SW480 (cell line): ENCODE measurements at regions not wholly inside any gene's neighbourhood (a gene's known extent, or its start where the extent isn't known, plus 50 kb on each side); places are given as distances from the start of the nearest gene placed in this dataset.

ENCODE experiments used
- DNase-seq: peaks from one replicate; pipeline ENCODE4 v3.0.0-alpha.2; 2016; ENCODE audit warnings: low spot score

- DNase-seq, result no peak
These were observed 648.3 kb upstream of the CFAP20DC start for GRCh38 chr3:59698091-59698490.

GRCh38 chr3:59696783-59697182 lies 647.0 kb upstream of the CFAP20DC start:
- DNase-seq, result no peak

- no peak for DNase-seq
These were observed 646.0 kb upstream of the CFAP20DC start for GRCh38 chr3:59695860-59696259.

GRCh38 chr3:59692117-59692516 lies 642.3 kb upstream of the CFAP20DC start:
- no peak for DNase-seq

- DNase-seq, result no peak
These were observed 641.1 kb upstream of the CFAP20DC start for GRCh38 chr3:59690886-59691285.

GRCh38 chr3:59688636-59689035 lies 638.8 kb upstream of the CFAP20DC start:
- no peak for DNase-seq

GRCh38 chr3:59685432-59685831 lies 635.6 kb upstream of the CFAP20DC start:
- no peak for DNase-seq

GRCh38 chr3:59684766-59685165 lies 634.9 kb upstream of the CFAP20DC start:
- DNase-seq, result no peak

GRCh38 chr3:59680919-59681318 lies 631.1 kb upstream of the CFAP20DC start:
- DNase-seq, result no peak

GRCh38 chr3:59677747-59678702 lies 628.2 kb upstream of the CFAP20DC start:
- DNase-seq, result no peak

GRCh38 chr3:59675495-59675894 lies 625.7 kb upstream of the CFAP20DC start:
- DNase-seq, result no peak

GRCh38 chr3:59663076-59663850 lies 613.4 kb upstream of the CFAP20DC start:
- no peak for DNase-seq

GRCh38 chr3:59660852-59661625 lies 611.2 kb upstream of the CFAP20DC start:
- no peak for DNase-seq

GRCh38 chr3:59660376-59660775 lies 610.6 kb upstream of the CFAP20DC start:
- DNase-seq, result no peak

GRCh38 chr3:59659755-59660154 lies 609.9 kb upstream of the CFAP20DC start:
- DNase-seq, result no peak

- no peak for DNase-seq
These were observed 609.0 kb upstream of the CFAP20DC start for GRCh38 chr3:59658866-59659265.

- DNase-seq, result no peak
These were observed 608.4 kb upstream of the CFAP20DC start for GRCh38 chr3:59658274-59658673.

GRCh38 chr3:59655418-59656015 lies 605.7 kb upstream of the CFAP20DC start:
- no peak for DNase-seq

- DNase-seq, result no peak
These were observed 604.9 kb upstream of the CFAP20DC start for GRCh38 chr3:59654480-59655417.

- DNase-seq, result no peak
These were observed 604.3 kb upstream of the CFAP20DC start for GRCh38 chr3:59654123-59654479.
